HG02885 (cell line): ENCODE measurements at regions not wholly inside any gene's neighbourhood (a gene's known extent, or its start where the extent isn't known, plus 50 kb on each side); places are given as distances from the start of the nearest gene placed in this dataset.
"Not testable (repeated sequence)": the region's sequence is repeated elsewhere in the genome, so short reads cannot be mapped to it uniquely, and the experiment has no call there.

Experiments used
- ATAC-seq: cut with Tn5 transposase; IDR thresholded peaks from one replicate; pipeline ENCODE4 v1.9.1; 2021; ENCODE audit warnings: mild to moderate bottlenecking; ENCODE audit not compliant: unreplicated experiment, poor library complexity

- no peak for ATAC-seq
These were observed 408.4 kb downstream of the ETV1 start for GRCh38 chr7:13581097-13581496.

- ATAC-seq, result no peak
These were observed 395.6 kb downstream of the ETV1 start for GRCh38 chr7:13593854-13594253.

DNA sequence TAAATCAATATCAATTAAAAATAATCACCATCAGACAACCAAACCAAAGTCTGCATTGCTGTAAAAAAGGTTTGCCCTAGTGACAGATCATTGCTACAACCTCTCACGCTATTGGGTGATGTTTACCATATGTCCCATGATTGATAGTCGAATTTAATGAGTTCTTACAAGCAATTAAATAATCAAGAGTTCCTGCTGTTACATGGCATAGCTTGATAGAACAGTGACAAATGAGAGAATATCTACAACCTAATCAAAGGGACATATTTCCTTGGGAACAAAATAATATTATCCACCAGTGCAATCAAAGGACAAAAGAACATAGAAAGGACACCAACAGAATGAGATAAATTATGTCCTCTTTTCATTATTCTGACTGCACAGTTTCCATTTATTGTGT lies 387.4 kb downstream of the ETV1 start:
- ATAC-seq, result no peak

DNA sequence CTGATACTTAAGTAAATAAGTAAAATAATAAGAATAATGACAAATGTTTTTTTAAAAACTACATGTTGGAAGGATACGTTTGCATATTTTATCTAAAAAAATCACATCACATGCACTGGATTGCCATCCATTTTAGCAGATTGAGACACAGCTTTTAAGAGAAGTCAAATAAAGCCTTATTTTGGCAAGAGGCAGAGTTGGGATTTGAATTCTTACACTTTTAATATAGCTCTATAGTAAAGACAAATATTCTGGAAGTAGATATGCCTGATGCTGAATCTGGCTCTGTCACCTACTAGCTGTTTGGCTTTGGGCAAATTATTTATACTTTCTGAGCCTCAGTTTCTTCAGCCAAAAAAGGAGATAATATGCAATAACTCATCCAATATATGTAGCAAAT lies 386.4 kb downstream of the ETV1 start:
- ATAC-seq, result no peak

DNA sequence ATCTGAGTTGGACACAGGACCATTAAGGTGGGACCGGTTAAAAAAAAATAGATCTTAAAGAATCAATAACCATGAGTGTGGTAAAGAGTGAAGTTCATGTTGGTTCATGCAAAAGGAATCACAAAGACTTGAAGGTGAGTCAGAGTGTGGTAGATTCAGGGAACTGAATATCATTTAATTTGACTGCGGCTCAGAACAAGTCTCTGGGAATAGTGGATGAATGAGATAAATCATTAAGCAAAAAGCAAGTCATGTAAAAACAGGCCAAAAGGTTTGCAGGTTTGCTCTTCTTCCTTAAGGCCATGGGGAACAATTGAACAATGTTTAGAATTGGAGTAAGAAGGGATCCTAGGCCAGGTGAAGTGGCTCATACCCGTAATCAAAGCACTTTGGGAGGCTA lies 385.8 kb downstream of the ETV1 start:
- ATAC-seq, result no peak

DNA sequence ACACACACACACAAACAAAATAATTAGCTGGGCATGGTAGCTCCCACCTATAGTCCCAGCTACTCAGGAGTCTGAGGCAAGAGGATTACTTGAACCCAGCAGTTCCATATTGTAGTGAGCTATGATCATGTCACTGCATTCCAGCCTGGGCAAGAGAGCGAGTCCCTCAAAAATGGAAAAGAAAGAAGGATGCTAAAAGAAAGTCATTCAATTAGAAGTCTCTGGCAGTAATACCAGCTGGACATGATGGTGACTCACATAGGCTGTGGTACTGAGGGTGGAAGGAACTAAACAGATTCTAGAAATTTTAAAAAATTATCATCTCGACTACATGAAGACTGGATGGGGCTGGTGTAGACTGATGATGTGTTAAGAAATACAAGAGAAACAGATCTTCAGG lies 385.3 kb downstream of the ETV1 start:
- ATAC-seq, result no peak

DNA sequence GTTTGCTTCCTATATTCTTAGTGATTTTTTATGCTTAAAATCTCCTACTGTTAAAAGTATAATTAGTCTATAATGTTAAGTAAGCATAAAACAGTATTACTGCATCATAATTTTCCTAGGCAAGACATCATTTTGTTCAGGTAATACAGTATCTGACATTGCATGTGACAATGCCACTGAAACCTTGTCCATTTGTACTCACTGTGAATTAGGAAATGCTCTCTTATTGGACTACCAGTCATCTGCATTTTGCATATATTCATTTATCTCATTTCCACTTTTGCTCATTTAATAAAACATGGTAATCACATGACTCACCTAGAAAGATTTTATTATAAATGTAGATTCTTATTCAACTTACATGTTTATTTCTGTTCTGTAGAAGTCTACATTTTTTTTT lies 379.1 kb downstream of the ETV1 start:
- ATAC-seq, result no peak

DNA sequence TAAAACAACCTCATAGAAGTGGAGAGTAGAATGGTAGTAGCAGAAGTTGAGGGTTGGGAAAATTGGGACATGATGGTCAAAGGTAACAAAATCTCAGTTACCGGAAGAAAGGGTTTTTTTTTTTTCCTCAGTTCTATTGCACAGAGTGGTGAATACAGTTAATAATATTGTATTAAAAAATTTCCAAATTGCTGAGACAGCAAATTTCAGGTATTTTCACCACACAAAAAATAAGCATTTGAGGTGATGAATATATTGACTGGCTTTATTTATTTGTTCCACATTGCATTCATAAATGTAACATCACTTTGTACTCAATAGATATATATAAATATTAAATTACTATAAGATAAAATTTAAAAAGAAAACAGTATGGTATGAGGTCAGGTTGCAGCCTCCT lies 373.8 kb downstream of the ETV1 start:
- no peak for ATAC-seq

GRCh38 chr7:13627455-13627854 lies 362.0 kb downstream of the ETV1 start:
- ATAC-seq, result no peak

- no peak for ATAC-seq
These were observed 361.0 kb downstream of the ETV1 start for GRCh38 chr7:13628239-13629001.

- not testable (repeated sequence) for ATAC-seq
These were observed 358.0 kb downstream of the ETV1 start for GRCh38 chr7:13631207-13632049.

DNA sequence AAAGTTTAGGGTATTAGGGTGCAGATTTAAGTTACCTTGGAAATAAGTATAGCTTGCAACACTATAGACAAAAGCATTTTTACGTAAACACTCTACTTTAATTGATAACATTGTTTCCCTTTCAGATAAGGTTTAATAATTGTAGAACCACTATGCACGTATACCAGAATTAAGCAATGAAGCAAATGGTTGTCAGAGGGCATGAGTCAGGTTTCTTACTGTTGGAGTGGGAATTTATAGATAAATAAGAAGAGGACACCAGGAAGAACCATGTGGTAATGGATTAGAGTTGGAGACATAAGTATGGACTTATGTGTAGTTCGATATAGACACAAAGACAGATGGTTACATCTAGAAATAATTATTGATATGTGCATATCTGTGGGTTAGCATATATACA lies 355.6 kb downstream of the ETV1 start:
- no peak for ATAC-seq

DNA sequence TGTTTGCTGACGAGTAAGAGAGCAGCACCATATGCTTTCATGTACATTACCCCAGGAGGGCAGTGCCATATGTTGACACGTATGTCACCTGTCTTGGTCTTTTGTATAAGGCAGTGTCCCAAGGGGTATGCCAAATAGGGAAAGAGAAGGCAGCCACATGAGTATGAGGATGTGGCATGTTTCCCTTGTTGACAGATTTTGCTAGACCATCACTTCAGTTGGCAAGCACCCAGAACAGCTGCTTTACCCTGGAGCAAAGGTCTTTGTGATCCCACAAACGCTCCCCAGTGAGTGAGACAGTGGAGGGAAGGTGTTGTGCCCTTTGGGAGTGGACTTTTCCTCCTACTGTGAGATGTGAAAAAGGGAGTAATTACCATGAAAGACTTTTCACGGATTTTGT lies 350.1 kb downstream of the ETV1 start:
- ATAC-seq, result no peak

GRCh38 chr7:13641714-13642113 lies 347.8 kb downstream of the ETV1 start:
- no peak for ATAC-seq

- no peak for ATAC-seq
These were observed 338.3 kb downstream of the ETV1 start for GRCh38 chr7:13651167-13651566.

DNA sequence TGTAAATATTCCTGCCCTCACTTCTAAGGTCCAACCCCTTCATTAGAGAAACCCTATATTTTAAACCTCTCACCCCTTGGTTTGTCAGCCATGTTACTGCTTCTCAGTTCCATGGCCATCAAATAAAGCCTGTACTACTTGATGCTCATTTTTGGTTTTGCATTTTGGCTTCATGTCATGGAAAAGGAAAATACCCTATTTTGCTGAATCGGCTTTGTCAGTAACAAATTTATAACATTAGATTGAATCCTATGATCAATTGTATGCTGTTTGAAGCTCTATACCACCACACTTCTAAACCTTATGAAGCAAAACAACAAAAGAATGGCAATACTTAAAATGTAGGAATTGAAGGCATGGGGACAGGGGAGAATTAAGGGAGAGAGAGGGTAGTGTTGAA lies 333.1 kb downstream of the ETV1 start:
- no peak for ATAC-seq

GRCh38 chr7:13673290-13673689 lies 316.2 kb downstream of the ETV1 start:
- no peak for ATAC-seq

DNA sequence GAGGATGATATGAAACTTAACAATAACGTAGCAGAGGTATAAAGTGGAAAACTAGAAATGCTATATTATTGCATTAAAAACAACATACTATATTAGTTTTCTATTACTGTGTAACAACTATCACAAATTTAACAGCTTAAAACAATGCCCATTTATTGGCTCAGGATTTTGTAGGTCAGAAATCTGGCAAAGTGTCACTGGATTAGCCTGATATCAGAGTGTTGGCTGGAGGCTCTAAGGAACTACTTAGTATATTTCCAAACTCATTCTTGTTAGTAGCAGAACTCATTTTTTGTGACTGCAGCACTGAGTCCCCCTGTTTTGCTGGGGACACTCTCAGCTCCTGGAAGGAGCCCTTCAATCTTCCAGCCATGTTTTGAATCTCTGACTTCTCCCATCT lies 306.8 kb downstream of the ETV1 start:
- ATAC-seq, result no peak

DNA sequence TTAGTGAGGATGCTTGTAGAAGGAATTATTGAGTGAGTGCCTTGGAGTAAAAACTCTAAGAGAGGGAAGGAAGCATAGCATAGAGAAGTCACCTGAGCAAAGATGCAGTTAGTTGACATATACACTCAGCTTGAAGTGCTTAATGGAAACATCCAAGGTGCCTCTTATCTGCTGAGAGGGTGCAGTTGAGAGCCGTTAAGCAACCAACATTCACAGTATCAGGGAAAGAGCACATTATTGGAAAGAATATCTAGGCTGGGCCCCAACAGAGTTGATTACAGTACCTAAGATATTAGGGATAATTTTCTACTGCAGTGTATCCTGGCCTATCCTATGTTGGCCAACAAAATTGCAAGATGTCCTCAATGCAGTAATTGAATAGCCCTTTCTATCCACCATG lies 302.0 kb downstream of the ETV1 start:
- ATAC-seq, result no peak

DNA sequence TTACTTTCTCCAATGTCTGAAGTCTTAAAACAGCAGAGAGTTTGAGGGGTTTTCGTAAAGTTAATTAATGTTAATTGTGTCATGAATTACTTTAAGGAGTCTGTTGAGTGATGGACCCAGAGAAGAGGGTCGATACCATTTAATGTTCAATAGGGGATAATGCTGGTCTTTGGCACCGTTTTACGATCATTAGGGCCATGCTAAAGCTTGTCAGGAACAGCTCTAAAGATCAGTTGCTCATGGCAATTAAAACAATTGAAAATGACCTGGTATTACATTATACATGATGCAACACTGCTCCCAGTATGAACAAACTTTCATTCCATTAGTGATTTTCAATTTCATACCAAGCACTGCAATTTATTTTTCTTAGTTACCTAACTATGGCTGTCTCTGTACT lies 296.9 kb downstream of the ETV1 start:
- ATAC-seq, result no peak

GRCh38 chr7:13702251-13702650 lies 287.2 kb downstream of the ETV1 start:
- no peak for ATAC-seq

- ATAC-seq, result no peak
These were observed 280.8 kb downstream of the ETV1 start for GRCh38 chr7:13708670-13709069.
